Caco-2 (cell line): ENCODE measurements at regions not wholly inside any gene's neighbourhood (a gene's known extent, or its start where the extent isn't known, plus 50 kb on each side); places are given as distances from the start of the nearest gene placed in this dataset.
A peak's percentile ranks its signal among the peaks of the same experiment; 100 is the strongest.
"Not testable (repeated sequence)": the region's sequence is repeated elsewhere in the genome, so short reads cannot be mapped to it uniquely, and the experiment has no call there.

ENCODE experiments used
- BruUV-seq: library from RNA; stranded (reverse); fragments of 400-500 nt; replicated peaks from 2 replicates; lab custom pipeline; 2021; lab: Mats Ljungman, UMichigan
- CTCF ChIA-PET: fragments of 300-600 bp; sonication (Branson Sonifier 250); formaldehyde crosslinking; loops from one replicate; lab custom pipeline; 2022; ENCODE audit warnings: antibody characterized with exemption; lab: Charles Lee
- POLR2A ChIA-PET: fragments of 300-600 bp; sonication (Branson Sonifier 250); formaldehyde crosslinking; loops from one replicate; lab custom pipeline; 2022; ENCODE audit warnings: antibody characterized with exemption; lab: Charles Lee
- DNase-seq, 2 experiments: peaks; one replicate each; pipeline versions ENCODE4 v3.0.0 to v3.0.0-alpha.2; 2020 to 2022
- H3K27me3 ChIP-seq: replicated peaks from 2 replicates; pipeline ENCODE4 v1.6.0; 2011; ENCODE audit warnings: low read length; ENCODE audit not compliant: control insufficient read depth, insufficient read depth
- H3K36me3 ChIP-seq: 2 replicates; pipeline ENCODE4 v1.5.1; 2011; ENCODE audit warnings: low read length; ENCODE audit not compliant: control insufficient read depth, insufficient read depth
- H3K4me1 ChIP-seq: fragments of 250-450 bp; sonication (Bioruptor Pico); 2 replicates; pipeline ENCODE4 v1.5.1; 2020; ENCODE audit warnings: mild to moderate bottlenecking
- H3K4me3 ChIP-seq: 2 replicates; pipeline ENCODE4 v1.5.1; 2011; ENCODE audit warnings: low read depth, mild to moderate bottlenecking, control low read depth, low read length
- H3K9me3 ChIP-seq: fragments of 250-450 bp; sonication (Bioruptor Pico); 2 replicates; pipeline ENCODE4 v1.5.1; 2020; ENCODE audit warnings: mild to moderate bottlenecking, moderate library complexity
- H3K27ac Mint-ChIP-seq: one replicate; pipeline ENCODE4 v1.8.0; 2022; ENCODE audit warnings: mixed read lengths; ENCODE audit not compliant: unreplicated experiment
- H3K27me3 Mint-ChIP-seq: one replicate; pipeline ENCODE4 v1.8.0; 2022; ENCODE audit warnings: mixed read lengths; ENCODE audit not compliant: insufficient read depth, unreplicated experiment
- H3K36me3 Mint-ChIP-seq: one replicate; pipeline ENCODE4 v1.8.0; 2022; ENCODE audit warnings: mild to moderate bottlenecking, mixed read lengths; ENCODE audit not compliant: insufficient read depth, unreplicated experiment
- H3K4me1 Mint-ChIP-seq: one replicate; pipeline ENCODE4 v1.8.0; 2022; ENCODE audit warnings: low read depth, mixed read lengths; ENCODE audit not compliant: unreplicated experiment
- H3K4me3 Mint-ChIP-seq: one replicate; pipeline ENCODE4 v1.8.0; 2022; ENCODE audit warnings: mild to moderate bottlenecking, moderate library complexity, mixed read lengths; ENCODE audit not compliant: unreplicated experiment
- H3K9me3 Mint-ChIP-seq: one replicate; pipeline ENCODE4 v1.8.0; 2022; ENCODE audit warnings: mixed read lengths; ENCODE audit not compliant: unreplicated experiment
- CTCF ChIP-seq, 2 experiments: fragments of 200-600 bp in 1 of 2; IDR thresholded peaks; 1 replicate in 1 of 2; 2 replicates in 1 of 2; pipeline versions ENCODE4 v1.5.1 to v1.8.0; 2011 to 2022; ENCODE audit warnings: antibody characterized with exemption in 1 of 2, control low read depth in 1 of 2, inconsistent platforms in 1 of 2, low read depth in 1 of 2, low read length in 1 of 2, mild to moderate bottlenecking in 1 of 2, moderate library complexity in 1 of 2; ENCODE audit not compliant: insufficient read depth in 1 of 2, severe bottlenecking in 1 of 2, unreplicated experiment in 1 of 2
- intact Hi-C: fragments of 100-400 bp; cut with micrococcal nuclease; formaldehyde crosslinking; loops from one replicate; pipeline ENCODE4 v1.10.0; 2022; ENCODE audit not compliant: unreplicated experiment

- Mint-ChIP-seq H3K27me3 (peaks cover 26% of the 10 kb centered on the region), H3K4me3 (peak overlapping the region; percentile 64)
- H3K36me3 Mint-ChIP-seq, H3K9me3 ChIP-seq, H3K9me3 Mint-ChIP-seq, CTCF ChIA-PET, POLR2A ChIA-PET, H3K4me3 ChIP-seq, DNase-seq, H3K4me1 ChIP-seq, H3K36me3 ChIP-seq, BruUV-seq, H3K27me3 ChIP-seq, H3K27ac Mint-ChIP-seq, H3K4me1 Mint-ChIP-seq: not testable (repeated sequence)
- intact Hi-C loops: loop anchor here (5.0 kb wide), 2 partner anchors 57 to 83 kb away; partner anchors contain the start of gene ASNS
These were observed 56.6 kb upstream of the ASNS start for GRCh38 chr7:97928844-97929243.

- Mint-ChIP-seq H3K27me3 (peaks cover 25% of the 10 kb centered on the region), H3K4me3 (peak overlapping the region; percentile 64)
- BruUV-seq, H3K36me3 ChIP-seq, H3K27ac Mint-ChIP-seq, H3K9me3 ChIP-seq, H3K27me3 ChIP-seq, H3K9me3 Mint-ChIP-seq, H3K4me1 Mint-ChIP-seq, H3K4me1 ChIP-seq, CTCF ChIA-PET, H3K36me3 Mint-ChIP-seq: not testable (repeated sequence)
- H3K4me3 ChIP-seq: peak overlapping the region; percentile 36
- intact Hi-C loops: loop anchor here (5.0 kb wide), 2 partner anchors 56 to 84 kb away; partner anchors contain the start of gene ASNS
- POLR2A ChIA-PET: interaction anchor here (1.0 kb wide), 1 partner anchor 55 kb away, joined by 3 read pairs; no protein-coding TSS in a partner anchor
- peak; percentile 68 to 94 for TF ChIP-seq CTCF (IDR thresholded peaks at IDR 0.05; ENCODE audit: insufficient read depth in 1 of 2, low read depth in 1 of 2, low read length in 1 of 2, severe bottlenecking in 1 of 2, unreplicated experiment in 1 of 2)
- peak; percentile 50 to 85 for DNase-seq
These were observed 55.9 kb upstream of the ASNS start for GRCh38 chr7:97927790-97928748.
